ENCODE measurements at regions not wholly inside any gene's neighbourhood (a gene's known extent, or its start where the extent isn't known, plus 50 kb on each side); places are given as distances from the start of the nearest gene placed in this dataset.
A peak's percentile ranks its signal among the peaks of the same experiment; 100 is the strongest.
"Not testable (repeated sequence)": the region's sequence is repeated elsewhere in the genome, so short reads cannot be mapped to it uniquely, and the experiment has no call there.

GRCh38 chr22:22060200-22061084, 77.9 kb upstream of the TOP3B start:
- Mint-ChIP-seq H3K27me3 (peaks cover 27% of the 10 kb centered on the region), H3K9me3 (no peaks in the 10 kb centered on the region), H3K27ac (peak overlapping the region; percentile 34), H3K4me1 (ENCODE audit: unreplicated experiment) (peaks cover 8% of the 10 kb centered on the region), H3K4me3 (no peak overlapping the region), H3K36me3 (no peaks in the 10 kb centered on the region)
- TF ChIP-seq CTCF (conservative IDR thresholded peaks at IDR 0.05), result peak; percentile 78
- DNase-seq (ENCODE audit: extremely low spot score, unreplicated experiment), result no peak

GRCh38 chr22:22059291-22060002, 76.9 kb upstream of the TOP3B start:
- peaks cover 26% of the 10 kb centered on the region for H3K27me3 Mint-ChIP-seq
- DNase-seq (ENCODE audit: extremely low spot score, unreplicated experiment), result no peak

GRCh38 chr22:22058633-22059290, 76.2 kb upstream of the TOP3B start:
- DNase-seq (ENCODE audit: extremely low spot score, unreplicated experiment), result no peak
- H3K36me3 Mint-ChIP-seq, result no peaks in the 10 kb centered on the region
- H3K4me3 Mint-ChIP-seq, result no peak overlapping the region
- peaks cover 31% of the 10 kb centered on the region for H3K27me3 Mint-ChIP-seq
- no peaks in the 10 kb centered on the region for H3K9me3 Mint-ChIP-seq
- H3K27ac Mint-ChIP-seq, result no peak overlapping the region
- no peak for TF ChIP-seq CTCF (conservative IDR thresholded peaks at IDR 0.05)
- peaks cover 8% of the 10 kb centered on the region for H3K4me1 Mint-ChIP-seq (ENCODE audit: unreplicated experiment)

More at GRCh38 chr22:22059291-22060002, 76.9 kb upstream of the TOP3B start:
- H3K36me3 Mint-ChIP-seq, result no peaks in the 10 kb centered on the region
- no peak for TF ChIP-seq CTCF (conservative IDR thresholded peaks at IDR 0.05)
- no peaks in the 10 kb centered on the region for H3K9me3 Mint-ChIP-seq
- no peak overlapping the region for H3K4me3 Mint-ChIP-seq
- no peak overlapping the region for H3K27ac Mint-ChIP-seq
- peaks cover 8% of the 10 kb centered on the region for H3K4me1 Mint-ChIP-seq (ENCODE audit: unreplicated experiment)

- Mint-ChIP-seq H3K36me3 (no peaks in the 10 kb centered on the region), H3K4me1 (ENCODE audit: unreplicated experiment) (peaks cover 8% of the 10 kb centered on the region), H3K27ac (no peak overlapping the region), H3K9me3 (no peaks in the 10 kb centered on the region), H3K4me3 (no peak overlapping the region), H3K27me3 (peaks cover 31% of the 10 kb centered on the region)
- no peak for DNase-seq (ENCODE audit: extremely low spot score, unreplicated experiment)
- no peak for TF ChIP-seq CTCF (conservative IDR thresholded peaks at IDR 0.05)
Measured at GRCh38 chr22:22057617-22058378, 75.2 kb upstream of the TOP3B start.

GRCh38 chr22:22056809-22057594, 74.4 kb upstream of the TOP3B start:
- H3K4me3 Mint-ChIP-seq; H3K4me1 Mint-ChIP-seq (ENCODE audit: unreplicated experiment); DNase-seq (ENCODE audit: extremely low spot score, unreplicated experiment); H3K9me3 Mint-ChIP-seq; H3K27ac Mint-ChIP-seq; H3K36me3 Mint-ChIP-seq: not testable (repeated sequence)
- H3K27me3 Mint-ChIP-seq, result peaks cover 37% of the 10 kb centered on the region

GRCh38 chr22:22052548-22053139, 70.1 kb upstream of the TOP3B start:
- H3K27ac Mint-ChIP-seq; H3K4me1 Mint-ChIP-seq (ENCODE audit: unreplicated experiment); H3K9me3 Mint-ChIP-seq; H3K36me3 Mint-ChIP-seq; DNase-seq (ENCODE audit: extremely low spot score, unreplicated experiment); H3K4me3 Mint-ChIP-seq: not testable (repeated sequence)
- peaks cover 48% of the 10 kb centered on the region for H3K27me3 Mint-ChIP-seq

GRCh38 chr22:22051032-22051431, 68.4 kb upstream of the TOP3B start:
- H3K27ac Mint-ChIP-seq; H3K4me1 Mint-ChIP-seq (ENCODE audit: unreplicated experiment); H3K36me3 Mint-ChIP-seq; H3K9me3 Mint-ChIP-seq; DNase-seq (ENCODE audit: extremely low spot score, unreplicated experiment); H3K4me3 Mint-ChIP-seq: not testable (repeated sequence)
- peaks cover 64% of the 10 kb centered on the region for H3K27me3 Mint-ChIP-seq

All from type B pancreatic cell (in vitro differentiated cells).